Skeletal muscle satellite cell (primary cell): ENCODE measurements at regions not wholly inside any gene's neighbourhood (a gene's known extent, or its start where the extent isn't known, plus 50 kb on each side); places are given as distances from the start of the nearest gene placed in this dataset.

Experiments
- H3K27me3 ChIP-seq: 2 replicates; pipeline ENCODE4 v1.7.0; 2013; ENCODE audit warnings: low read length; ENCODE audit not compliant: control insufficient read depth, insufficient read depth
- H3K36me3 ChIP-seq: 2 replicates; pipeline ENCODE4 v1.7.0; 2013; ENCODE audit warnings: mild to moderate bottlenecking, control low read depth, low read length; ENCODE audit not compliant: insufficient read depth
- H3K4me1 ChIP-seq: 2 replicates; pipeline ENCODE4 v1.7.0; 2013; ENCODE audit warnings: low read length; ENCODE audit not compliant: control insufficient read depth, insufficient read depth
- H3K4me2 ChIP-seq: 2 replicates; pipeline ENCODE4 v1.7.0; 2013; ENCODE audit warnings: mild to moderate bottlenecking, low read length
- H3K4me3 ChIP-seq: 2 replicates; pipeline ENCODE4 v1.7.0; 2013; ENCODE audit warnings: low read length
- H3K9ac ChIP-seq: 2 replicates; pipeline ENCODE4 v1.7.0; 2013; ENCODE audit warnings: mild to moderate bottlenecking, low read depth, low read length, moderate library complexity
- H3K9me3 ChIP-seq: replicated peaks from 2 replicates; pipeline ENCODE4 v1.7.0; 2013; ENCODE audit warnings: mild to moderate bottlenecking, control low read depth, low read length

GRCh38 chr1:9179463-9180110, 50.7 kb upstream of the GPR157 start:
- H3K4me1 ChIP-seq, result peaks cover 19% of the 10 kb centered on the region

GRCh38 chr1:9180111-9180819, 51.4 kb upstream of the GPR157 start:
- peak overlapping the region; percentile 81 for H3K4me2 ChIP-seq
- H3K27me3 ChIP-seq, result no peaks in the 10 kb centered on the region
- peaks cover 24% of the 10 kb centered on the region for H3K36me3 ChIP-seq
- no peak overlapping the region for H3K9ac ChIP-seq
- H3K4me3 ChIP-seq, result peak overlapping the region; percentile 71
- peaks cover 19% of the 10 kb centered on the region for H3K4me1 ChIP-seq
- no peaks in the 10 kb centered on the region for H3K9me3 ChIP-seq

More at GRCh38 chr1:9179463-9180110, 50.7 kb upstream of the GPR157 start:
- H3K9ac ChIP-seq, result no peak overlapping the region
- H3K4me2 ChIP-seq, result peak overlapping the region; percentile 81
- no peak overlapping the region for H3K4me3 ChIP-seq
- no peaks in the 10 kb centered on the region for H3K9me3 ChIP-seq
- H3K36me3 ChIP-seq, result peaks cover 31% of the 10 kb centered on the region
- no peaks in the 10 kb centered on the region for H3K27me3 ChIP-seq

- Histone ChIP-seq H3K27me3 (no peaks in the 10 kb centered on the region), H3K36me3 (peaks cover 20% of the 10 kb centered on the region)
These were observed 52.4 kb upstream of the GPR157 start for GRCh38 chr1:9181176-9181906.

GRCh38 chr1:9181990-9182783, 52.4 kb upstream of the H6PD start:
- Histone ChIP-seq H3K4me3 (peak overlapping the region; percentile 71), H3K4me2 (peak overlapping the region; percentile 81), H3K27me3 (no peaks in the 10 kb centered on the region), H3K9me3 (no peaks in the 10 kb centered on the region), H3K9ac (peak overlapping the region; percentile 76), H3K36me3 (peaks cover 20% of the 10 kb centered on the region), H3K4me1 (peaks cover 19% of the 10 kb centered on the region)

More at GRCh38 chr1:9181176-9181906, 52.4 kb upstream of the GPR157 start:
- H3K9me3 ChIP-seq, result no peaks in the 10 kb centered on the region
- H3K4me3 ChIP-seq, result peak overlapping the region; percentile 71
- H3K9ac ChIP-seq, result peak overlapping the region; percentile 76
- peaks cover 19% of the 10 kb centered on the region for H3K4me1 ChIP-seq
- H3K4me2 ChIP-seq, result peak overlapping the region; percentile 81

- Histone ChIP-seq H3K9ac (peak overlapping the region; percentile 76), H3K4me1 (peaks cover 19% of the 10 kb centered on the region), H3K4me3 (peak overlapping the region; percentile 71), H3K4me2 (peak overlapping the region; percentile 81), H3K36me3 (peaks cover 20% of the 10 kb centered on the region), H3K9me3 (no peaks in the 10 kb centered on the region), H3K27me3 (no peaks in the 10 kb centered on the region)
These were observed 51.8 kb upstream of the H6PD start for GRCh38 chr1:9182784-9183257.

GRCh38 chr1:9183441-9183840, 51.1 kb upstream of the H6PD start:
- Histone ChIP-seq H3K9ac (peak overlapping the region; percentile 76), H3K36me3 (peaks cover 18% of the 10 kb centered on the region), H3K4me1 (peaks cover 19% of the 10 kb centered on the region), H3K4me2 (peak overlapping the region; percentile 81), H3K9me3 (no peaks in the 10 kb centered on the region), H3K4me3 (peak overlapping the region; percentile 71), H3K27me3 (no peaks in the 10 kb centered on the region)

GRCh38 chr1:9183898-9184297, 50.7 kb upstream of the H6PD start:
- Histone ChIP-seq H3K4me3 (peak overlapping the region; percentile 71), H3K4me1 (peaks cover 19% of the 10 kb centered on the region), H3K9ac (no peak overlapping the region)

GRCh38 chr1:9184749-9185148, 49.8 kb upstream of the H6PD start:
- Histone ChIP-seq H3K4me1 (peaks cover 19% of the 10 kb centered on the region), H3K36me3 (peaks cover 11% of the 10 kb centered on the region), H3K4me2 (no peak overlapping the region), H3K9me3 (no peaks in the 10 kb centered on the region), H3K27me3 (no peaks in the 10 kb centered on the region), H3K4me3 (no peak overlapping the region), H3K9ac (no peak overlapping the region)

More at GRCh38 chr1:9183898-9184297, 50.7 kb upstream of the H6PD start:
- H3K36me3 ChIP-seq, result peaks cover 14% of the 10 kb centered on the region
- H3K4me2 ChIP-seq, result peak overlapping the region; percentile 81
- H3K27me3 ChIP-seq, result no peaks in the 10 kb centered on the region
- H3K9me3 ChIP-seq, result no peaks in the 10 kb centered on the region
